ENCODE measurements at regions not wholly inside any gene's neighbourhood (a gene's known extent, or its start where the extent isn't known, plus 50 kb on each side); places are given as distances from the start of the nearest gene placed in this dataset.

- TF ChIP-seq, protein P1, sequence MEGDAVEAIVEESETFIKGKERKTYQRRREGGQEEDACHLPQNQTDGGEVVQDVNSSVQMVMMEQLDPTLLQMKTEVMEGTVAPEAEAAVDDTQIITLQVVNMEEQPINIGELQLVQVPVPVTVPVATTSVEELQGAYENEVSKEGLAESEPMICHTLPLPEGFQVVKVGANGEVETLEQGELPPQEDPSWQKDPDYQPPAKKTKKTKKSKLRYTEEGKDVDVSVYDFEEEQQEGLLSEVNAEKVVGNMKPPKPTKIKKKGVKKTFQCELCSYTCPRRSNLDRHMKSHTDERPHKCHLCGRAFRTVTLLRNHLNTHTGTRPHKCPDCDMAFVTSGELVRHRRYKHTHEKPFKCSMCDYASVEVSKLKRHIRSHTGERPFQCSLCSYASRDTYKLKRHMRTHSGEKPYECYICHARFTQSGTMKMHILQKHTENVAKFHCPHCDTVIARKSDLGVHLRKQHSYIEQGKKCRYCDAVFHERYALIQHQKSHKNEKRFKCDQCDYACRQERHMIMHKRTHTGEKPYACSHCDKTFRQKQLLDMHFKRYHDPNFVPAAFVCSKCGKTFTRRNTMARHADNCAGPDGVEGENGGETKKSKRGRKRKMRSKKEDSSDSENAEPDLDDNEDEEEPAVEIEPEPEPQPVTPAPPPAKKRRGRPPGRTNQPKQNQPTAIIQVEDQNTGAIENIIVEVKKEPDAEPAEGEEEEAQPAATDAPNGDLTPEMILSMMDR (IDR thresholded peaks at IDR 0.05) = no peak
- TF ChIP-seq POLR2A (IDR thresholded peaks at IDR 0.05) = no peak
Measured at GRCh38 chr11:116485425-116485824, 287.4 kb downstream of the BUD13 start.
